ENCODE measurements at regions not wholly inside any gene's neighbourhood (a gene's known extent, or its start where the extent isn't known, plus 50 kb on each side); places are given as distances from the start of the nearest gene placed in this dataset.

GRCh38 chr13:89965252-89965651 is 1382.2 kb upstream of the MIR17HG start:
- no peak for DNase-seq (ENCODE audit: low read depth in 2 of 2)

GRCh38 chr13:89966524-89966923 is 1381.0 kb upstream of the MIR17HG start:
- DNase-seq (ENCODE audit: low read depth in 2 of 2) = no peak

DNA sequence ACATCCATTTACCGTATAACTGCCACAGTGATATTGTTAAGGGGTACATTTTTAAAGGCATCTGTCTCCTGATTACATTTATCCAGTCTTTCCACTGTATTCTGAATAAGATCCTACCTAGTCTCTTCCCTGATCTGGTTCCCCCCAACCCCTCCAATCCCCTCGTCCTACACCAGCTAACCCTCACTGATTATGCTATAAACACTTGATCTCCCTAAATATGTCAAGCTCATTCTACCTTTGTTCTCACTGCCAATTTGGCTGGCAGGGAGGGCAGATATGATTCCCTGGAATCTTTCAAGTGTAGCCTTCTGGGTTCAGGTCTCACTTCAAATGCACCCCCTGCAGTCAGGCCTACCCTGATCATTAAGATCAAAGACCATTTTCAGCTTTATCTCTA is 1379.8 kb upstream of the MIR17HG start:
- no peak for DNase-seq (ENCODE audit: low read depth in 2 of 2)

- no peak for DNase-seq (ENCODE audit: low read depth in 2 of 2)
Measured at GRCh38 chr13:89968470-89968869, 1379.0 kb upstream of the MIR17HG start.

DNA sequence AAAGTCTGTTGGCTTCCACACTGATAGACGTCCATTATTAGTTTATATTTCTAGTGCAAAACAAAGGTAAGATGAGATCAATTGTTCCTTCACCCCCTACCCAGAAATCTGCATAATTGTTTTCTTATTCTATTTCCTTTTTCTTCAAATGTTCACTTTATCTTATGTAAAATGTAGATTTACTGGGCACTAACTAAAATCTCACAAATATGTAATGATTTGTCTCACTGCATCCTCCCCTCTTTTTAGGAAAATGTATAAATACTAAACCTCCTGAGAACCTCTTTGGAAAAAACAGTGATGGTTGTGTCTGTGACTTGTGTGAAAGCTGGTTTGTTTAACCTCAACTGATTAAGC is 1377.2 kb upstream of the MIR17HG start:
- DNase-seq (ENCODE audit: low read depth in 2 of 2) = no peak

- no peak for DNase-seq (ENCODE audit: low read depth in 2 of 2)
Measured at GRCh38 chr13:89977203-89977602, 1370.3 kb upstream of the MIR17HG start.

DNA sequence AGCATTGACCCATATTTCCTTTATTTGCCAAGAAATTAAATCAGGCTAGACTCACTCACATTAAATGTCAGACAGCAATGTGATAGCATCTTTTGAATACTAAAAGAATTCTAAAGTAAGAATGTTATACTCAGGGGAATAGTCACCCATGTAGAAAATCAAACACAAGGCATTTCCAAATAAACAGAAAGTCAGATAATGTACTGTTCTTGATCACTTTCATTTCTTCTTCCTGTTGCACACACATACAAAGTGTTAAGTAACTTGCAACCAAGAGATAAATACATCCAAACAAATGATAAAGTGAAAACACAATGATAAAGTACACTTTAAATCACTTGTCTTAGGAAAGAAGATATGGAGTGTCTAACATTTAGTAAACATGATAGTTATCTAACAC is 1366.6 kb upstream of the MIR17HG start:
- DNase-seq (ENCODE audit: low read depth in 2 of 2) = no peak

DNA sequence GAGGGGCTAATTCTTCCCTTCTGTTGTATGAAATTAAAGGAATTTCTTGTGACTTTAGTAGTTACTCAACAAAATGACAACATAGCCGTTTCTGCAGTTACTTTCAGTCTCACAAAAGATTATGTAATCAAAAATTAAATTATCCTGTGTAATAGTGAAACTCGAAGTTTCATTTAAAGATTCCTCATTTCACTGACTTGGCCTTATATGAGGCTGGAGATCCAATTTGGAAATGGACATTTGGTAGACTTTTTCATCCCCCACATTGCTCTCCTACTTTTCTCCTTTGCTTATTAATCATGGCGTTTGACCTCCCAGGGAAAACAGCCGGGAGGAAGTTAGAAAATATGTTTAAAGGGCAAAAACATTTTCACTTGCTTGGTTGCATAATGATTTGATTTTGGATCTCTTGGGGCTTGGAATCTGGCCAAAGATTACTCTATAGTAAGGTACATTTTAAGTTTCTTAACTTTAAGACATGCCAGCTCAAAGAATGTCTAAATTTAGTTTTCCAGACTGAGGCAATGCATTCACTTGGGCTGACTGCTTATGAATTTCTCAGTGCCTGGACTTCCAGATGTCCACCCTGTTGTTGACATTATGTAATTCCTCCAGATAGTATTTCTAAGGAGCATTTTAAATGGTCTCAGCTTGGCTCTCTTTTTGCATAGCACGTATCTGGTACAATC is 1364.9 kb upstream of the MIR17HG start:
- DNase-seq (ENCODE audit: low read depth in 2 of 2) = peak in 1 of 2 experiments; percentile 7

GRCh38 chr13:89988206-89988605 is 1359.3 kb upstream of the MIR17HG start:
- DNase-seq (ENCODE audit: low read depth in 2 of 2) = no peak

DNA sequence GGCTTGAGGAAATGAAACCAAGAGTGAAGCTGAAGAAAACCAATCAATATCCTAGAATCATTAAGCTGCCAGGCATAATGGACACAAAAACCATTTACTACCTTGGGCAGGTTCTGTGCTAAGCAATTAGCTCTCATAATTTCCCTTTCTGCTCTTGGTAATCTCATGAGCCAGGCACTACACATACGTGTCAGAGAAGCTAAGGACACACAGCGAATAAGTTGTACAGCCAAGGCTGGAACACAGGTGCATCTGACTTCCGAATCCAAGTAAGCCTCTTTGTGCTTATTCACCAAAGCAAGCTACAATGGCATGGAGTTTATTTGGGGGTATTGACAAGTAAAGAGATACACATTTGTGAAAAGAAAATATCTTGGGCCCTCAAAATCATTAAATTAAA is 1343.9 kb upstream of the MIR17HG start:
- no peak for DNase-seq (ENCODE audit: low read depth in 2 of 2)

GRCh38 chr13:90008707-90009149 is 1338.8 kb upstream of the MIR17HG start:
- no peak for DNase-seq (ENCODE audit: low read depth in 2 of 2)

DNA sequence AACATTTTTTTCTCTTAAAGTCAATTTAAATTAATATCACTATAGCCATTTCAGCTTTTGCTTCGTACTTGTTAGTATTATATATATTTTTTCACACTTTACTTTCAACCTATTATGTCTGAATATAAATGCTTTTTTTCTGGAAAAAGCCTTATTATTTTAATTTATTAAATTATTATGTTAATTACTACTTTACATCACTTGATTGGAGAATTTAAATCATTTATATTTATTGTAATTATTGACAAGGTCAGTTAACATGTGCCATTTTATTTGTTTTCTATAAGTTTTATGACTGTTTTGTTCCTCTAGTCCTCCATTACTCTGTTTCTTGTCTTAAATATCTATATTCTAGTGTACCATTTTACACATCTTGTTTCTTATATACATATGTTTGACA is 1333.4 kb upstream of the MIR17HG start:
- no peak for DNase-seq (ENCODE audit: low read depth in 2 of 2)

DNA sequence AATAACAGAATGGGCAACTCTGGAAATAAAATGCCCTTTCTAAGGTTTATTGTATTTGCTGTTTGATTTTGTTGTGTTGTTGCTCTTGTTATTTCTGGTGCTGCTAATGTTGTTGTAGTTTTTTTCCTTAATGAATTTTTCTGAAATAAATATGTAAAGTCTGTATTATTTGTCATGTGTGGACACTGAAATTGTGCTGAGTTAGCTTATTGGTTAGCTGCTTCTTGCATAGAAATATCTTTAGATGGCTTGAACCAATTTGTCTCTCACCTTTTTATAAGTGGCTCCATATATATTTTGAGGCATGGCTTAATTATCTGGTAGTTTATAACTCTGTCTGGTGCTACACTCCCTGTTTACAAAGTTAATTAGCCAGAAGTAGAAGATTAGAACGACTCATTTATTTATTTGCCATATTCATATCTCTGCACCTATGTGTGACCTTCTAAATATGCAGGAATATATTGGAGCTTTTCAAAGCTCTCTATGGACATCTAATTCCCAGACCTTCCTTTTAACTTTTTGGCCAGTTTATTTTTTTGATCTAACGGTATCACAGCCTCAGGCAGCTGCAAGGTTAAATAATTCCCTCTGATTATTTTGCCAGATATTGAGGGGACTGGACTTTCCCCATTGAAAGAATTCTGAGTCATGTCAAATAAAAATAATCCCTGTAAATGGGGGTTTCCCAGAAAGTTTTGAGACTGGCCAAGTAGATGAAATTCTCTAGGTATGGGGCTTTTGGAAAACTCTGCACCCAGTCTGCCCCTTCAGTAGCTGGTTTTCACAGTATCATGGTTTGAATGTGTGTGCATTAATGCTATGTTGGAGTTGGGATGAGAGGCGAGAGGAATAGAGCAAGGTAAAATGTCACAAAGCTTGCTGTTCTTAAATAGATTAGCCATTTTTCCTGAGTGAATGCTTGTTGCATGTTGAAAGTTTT is 1331.7 kb upstream of the MIR17HG start:
- DNase-seq (ENCODE audit: low read depth in 2 of 2) = no peak

- no peak for DNase-seq (ENCODE audit: low read depth in 2 of 2)
Measured at GRCh38 chr13:90016688-90017087, 1330.8 kb upstream of the MIR17HG start.

DNA sequence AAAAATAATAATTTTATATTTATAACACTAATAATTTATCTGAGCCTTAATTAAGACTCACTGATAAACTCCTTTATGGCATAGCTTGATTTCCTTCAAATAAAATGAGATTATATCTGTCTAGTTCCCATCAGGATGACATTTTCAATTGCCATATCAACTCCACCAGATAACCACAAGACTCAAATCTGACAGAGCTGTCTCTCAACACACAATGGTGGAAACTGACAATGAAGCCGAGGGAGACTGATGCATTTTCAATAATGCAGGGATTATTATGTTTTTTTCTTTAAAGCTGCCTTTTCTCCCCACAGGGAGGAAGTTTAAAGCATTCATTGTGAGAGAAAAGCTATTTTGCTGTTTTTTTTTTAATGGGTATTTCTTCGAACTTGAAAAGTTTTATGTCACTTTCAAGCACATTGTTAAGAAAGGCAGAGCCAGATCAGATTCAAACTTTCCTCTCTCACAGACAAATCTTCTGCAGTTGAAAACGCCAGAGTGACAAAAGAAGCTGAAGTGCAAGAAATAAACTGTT is 1326.9 kb upstream of the MIR17HG start:
- DNase-seq (ENCODE audit: low read depth in 2 of 2) = no peak

GRCh38 chr13:90027409-90027808 is 1320.1 kb upstream of the MIR17HG start:
- no peak for DNase-seq (ENCODE audit: low read depth in 2 of 2)

- no peak for DNase-seq (ENCODE audit: low read depth in 2 of 2)
Measured at GRCh38 chr13:90032313-90032712, 1315.2 kb upstream of the MIR17HG start.

DNA sequence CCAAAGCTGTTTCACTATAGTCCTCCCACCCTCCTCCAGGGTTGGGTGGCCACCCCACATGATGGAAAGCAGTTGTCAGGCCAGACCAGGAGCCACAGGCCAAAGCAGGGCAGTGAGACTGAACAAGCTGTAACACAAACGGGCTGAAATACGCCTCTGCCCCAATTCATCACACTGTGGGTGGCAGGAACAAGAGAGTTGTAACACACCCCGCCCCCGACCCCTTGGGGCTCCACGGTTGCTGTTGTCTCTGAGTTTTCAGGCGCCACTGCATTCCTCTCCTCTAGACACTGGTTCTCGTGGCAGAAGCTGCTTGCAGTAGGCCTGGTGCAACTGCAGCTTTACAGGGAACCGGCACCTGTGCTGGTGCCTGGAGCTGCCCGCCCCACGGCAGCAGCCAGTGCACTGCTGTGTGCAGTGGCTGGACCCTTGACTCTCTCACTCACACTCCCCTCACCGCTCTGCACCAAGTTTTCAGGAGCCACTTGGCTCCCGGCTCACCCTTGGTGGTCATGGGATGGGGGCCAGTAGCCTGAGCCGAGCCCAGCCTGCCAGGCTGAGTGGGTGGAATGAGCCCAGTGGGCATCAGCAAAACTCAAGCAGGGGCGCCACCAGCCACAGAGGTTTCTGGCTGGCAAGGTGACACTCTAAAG is 1314.5 kb upstream of the MIR17HG start:
- DNase-seq (ENCODE audit: low read depth in 2 of 2) = no peak

GRCh38 chr13:90039516-90039915 is 1308.0 kb upstream of the MIR17HG start:
- DNase-seq (ENCODE audit: low read depth in 2 of 2) = no peak

- DNase-seq (ENCODE audit: low read depth in 2 of 2) = no peak
Measured at GRCh38 chr13:90047600-90047999, 1299.9 kb upstream of the MIR17HG start.

- DNase-seq (ENCODE audit: low read depth in 2 of 2) = no peak
Measured at GRCh38 chr13:90049989-90050671, 1297.4 kb upstream of the MIR17HG start.

GRCh38 chr13:90055121-90055520 is 1292.4 kb upstream of the MIR17HG start:
- DNase-seq (ENCODE audit: low read depth in 2 of 2) = no peak

Measured in fibroblast of skin of left quadriceps (primary cell).